ENCODE measurements at regions not wholly inside any gene's neighbourhood (a gene's known extent, or its start where the extent isn't known, plus 50 kb on each side); places are given as distances from the start of the nearest gene placed in this dataset.

GRCh38 chr13:86848716-86849115 is 822.5 kb upstream of the SLITRK5 start:
- H3K9me3 ChIP-seq (ENCODE audit: control insufficient read depth, insufficient read depth, low read length) = no peaks in the 10 kb centered on the region
- no peaks in the 10 kb centered on the region for H3K27me3 ChIP-seq (ENCODE audit: control insufficient read depth, insufficient read depth, low read length)
- no peak overlapping the region for H3K4me3 ChIP-seq (ENCODE audit: low read depth, low read length)
- ChIA-PET CTCF (no interaction called here), POLR2A (no interaction called here)
- no peak for DNase-seq (ENCODE audit: low read depth, low spot score)
- H3K27ac ChIP-seq (ENCODE audit: low read depth, low read length) = no peak overlapping the region
- no peak for TF ChIP-seq CTCF (IDR thresholded peaks at IDR 0.05; ENCODE audit: low read depth, low read length)

- Histone ChIP-seq H3K27me3 (ENCODE audit: control insufficient read depth, insufficient read depth, low read length) (no peaks in the 10 kb centered on the region), H3K4me3 (ENCODE audit: low read depth, low read length) (no peak overlapping the region), H3K27ac (ENCODE audit: low read depth, low read length) (no peak overlapping the region), H3K9me3 (ENCODE audit: control insufficient read depth, insufficient read depth, low read length) (no peaks in the 10 kb centered on the region)
- POLR2A ChIA-PET = no interaction called here
- CTCF ChIA-PET = interaction anchor here (0.6 to 4.0 kb wide), 3 partner anchors 13 to 417 kb away, joined by 3 to 25 read pairs (median 4); no protein-coding TSS in a partner anchor
- DNase-seq (ENCODE audit: low read depth, low spot score) = peak; percentile 13
- TF ChIP-seq CTCF (IDR thresholded peaks at IDR 0.05; ENCODE audit: low read depth, low read length) = no peak
These were observed 814.2 kb upstream of the SLITRK5 start for GRCh38 chr13:86856991-86857390.

- no peaks in the 10 kb centered on the region for H3K27me3 ChIP-seq (ENCODE audit: control insufficient read depth, insufficient read depth, low read length)
- H3K27ac ChIP-seq (ENCODE audit: low read depth, low read length) = no peak overlapping the region
- no peak for TF ChIP-seq CTCF (IDR thresholded peaks at IDR 0.05; ENCODE audit: low read depth, low read length)
- DNase-seq (ENCODE audit: low read depth, low spot score) = no peak
- POLR2A ChIA-PET = no interaction called here
- CTCF ChIA-PET = interaction anchor here (4.0 kb wide), 1 partner anchor 416 kb away, joined by 25 read pairs; no protein-coding TSS in a partner anchor
- no peaks in the 10 kb centered on the region for H3K9me3 ChIP-seq (ENCODE audit: control insufficient read depth, insufficient read depth, low read length)
- H3K4me3 ChIP-seq (ENCODE audit: low read depth, low read length) = no peak overlapping the region
These were observed 813.0 kb upstream of the SLITRK5 start for GRCh38 chr13:86858216-86858615.

- TF ChIP-seq CTCF (IDR thresholded peaks at IDR 0.05; ENCODE audit: low read depth, low read length) = no peak
- no peak overlapping the region for H3K4me3 ChIP-seq (ENCODE audit: low read depth, low read length)
- no peaks in the 10 kb centered on the region for H3K9me3 ChIP-seq (ENCODE audit: control insufficient read depth, insufficient read depth, low read length)
- no peaks in the 10 kb centered on the region for H3K27me3 ChIP-seq (ENCODE audit: control insufficient read depth, insufficient read depth, low read length)
- H3K27ac ChIP-seq (ENCODE audit: low read depth, low read length) = no peak overlapping the region
- CTCF ChIA-PET = no interaction called here
- POLR2A ChIA-PET = no interaction called here
- DNase-seq (ENCODE audit: low read depth, low spot score) = no peak
These were observed 809.0 kb upstream of the SLITRK5 start for GRCh38 chr13:86862137-86862536.

- ChIA-PET POLR2A (no interaction called here), CTCF (interaction anchor here (0.5 to 2.1 kb wide), 2 partner anchors 395 to 410 kb away, joined by 6 to 23 read pairs; no protein-coding TSS in a partner anchor)
- Histone ChIP-seq H3K9me3 (ENCODE audit: control insufficient read depth, insufficient read depth, low read length) (no peaks in the 10 kb centered on the region), H3K4me3 (ENCODE audit: low read depth, low read length) (no peak overlapping the region), H3K27me3 (ENCODE audit: control insufficient read depth, insufficient read depth, low read length) (no peaks in the 10 kb centered on the region), H3K27ac (ENCODE audit: low read depth, low read length) (no peak overlapping the region)
- no peak for DNase-seq (ENCODE audit: low read depth, low spot score)
- no peak for TF ChIP-seq CTCF (IDR thresholded peaks at IDR 0.05; ENCODE audit: low read depth, low read length)
These were observed 806.8 kb upstream of the SLITRK5 start for GRCh38 chr13:86864376-86864775.
